ENCODE measurements at regions not wholly inside any gene's neighbourhood (a gene's known extent, or its start where the extent isn't known, plus 50 kb on each side); places are given as distances from the start of the nearest gene placed in this dataset.

- no peaks in the 10 kb centered on the region for H3K36me3 ChIP-seq (ENCODE audit: control insufficient read depth, insufficient read depth, low read length)
- DNase-seq (ENCODE audit: low read depth), result no peak
- ChIA-PET CTCF (no interaction called here), POLR2A (no interaction called here)
- no peak for TF ChIP-seq CTCF (IDR thresholded peaks at IDR 0.05; ENCODE audit: insufficient read depth, low read depth, low read length)
- H3K27me3 ChIP-seq (ENCODE audit: control insufficient read depth, insufficient read depth, low read length), result no peaks in the 10 kb centered on the region
- no peak overlapping the region for H3K4me3 ChIP-seq (ENCODE audit: low read depth, low read length)
Observed at GRCh38 chr12:126895951-126896913, 1370.7 kb upstream of the TMEM132C start.

GRCh38 chr12:126897102-126897501 is 1369.9 kb upstream of the TMEM132C start:
- ChIA-PET POLR2A (no interaction called here), CTCF (no interaction called here)
- Histone ChIP-seq H3K4me3 (ENCODE audit: low read depth, low read length) (no peak overlapping the region), H3K36me3 (ENCODE audit: control insufficient read depth, insufficient read depth, low read length) (no peaks in the 10 kb centered on the region), H3K27me3 (ENCODE audit: control insufficient read depth, insufficient read depth, low read length) (no peaks in the 10 kb centered on the region)
- no peak for DNase-seq (ENCODE audit: low read depth)
- TF ChIP-seq CTCF (IDR thresholded peaks at IDR 0.05; ENCODE audit: insufficient read depth, low read depth, low read length), result no peak

- CTCF ChIA-PET, result no interaction called here
- TF ChIP-seq CTCF (IDR thresholded peaks at IDR 0.05; ENCODE audit: insufficient read depth, low read depth, low read length), result no peak
- POLR2A ChIA-PET, result no interaction called here
Observed at GRCh38 chr12:126897778-126898177, 1369.2 kb upstream of the TMEM132C start.

GRCh38 chr12:126898562-126898961 is 1368.4 kb upstream of the TMEM132C start:
- no peak for TF ChIP-seq CTCF (IDR thresholded peaks at IDR 0.05; ENCODE audit: insufficient read depth, low read depth, low read length)
- Histone ChIP-seq H3K27me3 (ENCODE audit: control insufficient read depth, insufficient read depth, low read length) (no peaks in the 10 kb centered on the region), H3K36me3 (ENCODE audit: control insufficient read depth, insufficient read depth, low read length) (no peaks in the 10 kb centered on the region), H3K4me3 (ENCODE audit: low read depth, low read length) (no peak overlapping the region)
- no peak for DNase-seq (ENCODE audit: low read depth)
- CTCF ChIA-PET, result no interaction called here
- POLR2A ChIA-PET, result no interaction called here

More at GRCh38 chr12:126897778-126898177, 1369.2 kb upstream of the TMEM132C start:
- H3K27me3 ChIP-seq (ENCODE audit: control insufficient read depth, insufficient read depth, low read length), result no peaks in the 10 kb centered on the region
- DNase-seq (ENCODE audit: low read depth), result no peak
- H3K4me3 ChIP-seq (ENCODE audit: low read depth, low read length), result no peak overlapping the region
- H3K36me3 ChIP-seq (ENCODE audit: control insufficient read depth, insufficient read depth, low read length), result no peaks in the 10 kb centered on the region

GRCh38 chr12:126899926-126900792 is 1366.8 kb upstream of the TMEM132C start:
- no peaks in the 10 kb centered on the region for H3K36me3 ChIP-seq (ENCODE audit: control insufficient read depth, insufficient read depth, low read length)
- no peak for DNase-seq (ENCODE audit: low read depth)
- TF ChIP-seq CTCF (IDR thresholded peaks at IDR 0.05; ENCODE audit: insufficient read depth, low read depth, low read length), result no peak
- ChIA-PET POLR2A (no interaction called here), CTCF (no interaction called here)
- no peak overlapping the region for H3K4me3 ChIP-seq (ENCODE audit: low read depth, low read length)
- H3K27me3 ChIP-seq (ENCODE audit: control insufficient read depth, insufficient read depth, low read length), result no peaks in the 10 kb centered on the region
